ENCODE measurements at regions not wholly inside any gene's neighbourhood (a gene's known extent, or its start where the extent isn't known, plus 50 kb on each side); places are given as distances from the start of the nearest gene placed in this dataset.

DNA sequence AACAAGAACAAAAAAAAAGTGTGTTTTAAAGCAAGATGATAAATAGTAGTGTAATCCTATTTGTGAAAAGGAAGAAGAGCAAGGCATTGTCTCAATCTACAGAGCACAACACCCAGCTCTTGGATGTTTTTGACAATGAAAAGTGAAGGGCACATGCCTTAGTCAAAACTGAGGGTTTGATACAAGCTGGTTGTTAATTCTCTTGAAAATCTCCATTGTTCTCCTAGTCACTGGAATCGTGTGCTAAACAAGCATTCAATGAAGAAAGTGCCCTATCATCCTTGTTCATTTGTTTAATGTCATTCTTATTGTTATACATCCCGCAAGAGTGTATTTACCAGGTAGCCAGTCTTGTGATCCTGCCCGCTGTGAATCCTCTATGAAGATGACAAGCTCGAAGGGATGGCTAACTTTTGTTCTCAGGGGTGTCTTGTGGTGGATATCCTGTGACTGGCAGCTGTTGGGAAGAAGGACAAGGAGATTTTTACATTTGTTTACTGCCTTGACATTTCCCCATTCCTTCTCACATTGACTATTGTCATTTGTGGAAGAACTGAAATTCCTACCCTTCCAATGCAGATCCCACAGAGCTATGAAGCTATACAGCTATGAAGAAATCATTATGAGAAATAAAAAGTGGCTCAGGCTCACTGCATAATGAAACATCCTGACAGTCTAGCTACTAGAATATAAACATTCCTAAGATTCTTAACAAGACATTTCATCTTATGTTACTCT is 175.9 kb downstream of the VGLL3 start:
- no peak for TF ChIP-seq CTCF (conservative IDR thresholded peaks at IDR 0.05)
- H3K27ac ChIP-seq = no peak overlapping the region

- no peak overlapping the region for H3K27ac ChIP-seq
- no peak for TF ChIP-seq CTCF (conservative IDR thresholded peaks at IDR 0.05)
These were observed 176.6 kb downstream of the VGLL3 start for GRCh38 chr3:86814321-86814720.

DNA sequence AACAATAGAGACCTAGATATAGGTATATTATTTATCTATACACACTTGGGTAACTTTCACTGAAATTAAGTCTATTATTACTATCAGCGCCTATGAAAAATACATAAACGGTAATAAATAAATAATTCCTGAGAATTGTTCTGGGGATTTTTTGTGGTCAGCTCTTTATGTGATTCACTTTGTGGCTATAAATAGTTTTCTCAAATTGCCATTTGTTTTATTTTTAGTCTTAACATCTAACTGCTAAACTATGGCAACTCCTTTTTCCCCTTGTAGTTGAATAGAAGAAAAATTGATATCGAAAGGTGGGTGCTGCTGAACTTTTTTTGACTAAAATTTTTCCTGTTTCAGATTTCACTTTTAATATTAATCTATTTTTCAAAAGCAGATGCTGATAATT is 189.0 kb downstream of the VGLL3 start:
- H3K27ac ChIP-seq = no peak overlapping the region
- TF ChIP-seq CTCF (conservative IDR thresholded peaks at IDR 0.05) = no peak

GRCh38 chr3:86801066-86801465 is 189.9 kb downstream of the VGLL3 start:
- no peak for TF ChIP-seq CTCF (conservative IDR thresholded peaks at IDR 0.05)
- no peak overlapping the region for H3K27ac ChIP-seq

GRCh38 chr3:86800116-86800515 is 190.8 kb downstream of the VGLL3 start:
- H3K27ac ChIP-seq = no peak overlapping the region
- no peak for TF ChIP-seq CTCF (conservative IDR thresholded peaks at IDR 0.05)

- TF ChIP-seq CTCF (conservative IDR thresholded peaks at IDR 0.05) = no peak
- no peak overlapping the region for H3K27ac ChIP-seq
These were observed 193.0 kb downstream of the VGLL3 start for GRCh38 chr3:86797946-86798345.

DNA sequence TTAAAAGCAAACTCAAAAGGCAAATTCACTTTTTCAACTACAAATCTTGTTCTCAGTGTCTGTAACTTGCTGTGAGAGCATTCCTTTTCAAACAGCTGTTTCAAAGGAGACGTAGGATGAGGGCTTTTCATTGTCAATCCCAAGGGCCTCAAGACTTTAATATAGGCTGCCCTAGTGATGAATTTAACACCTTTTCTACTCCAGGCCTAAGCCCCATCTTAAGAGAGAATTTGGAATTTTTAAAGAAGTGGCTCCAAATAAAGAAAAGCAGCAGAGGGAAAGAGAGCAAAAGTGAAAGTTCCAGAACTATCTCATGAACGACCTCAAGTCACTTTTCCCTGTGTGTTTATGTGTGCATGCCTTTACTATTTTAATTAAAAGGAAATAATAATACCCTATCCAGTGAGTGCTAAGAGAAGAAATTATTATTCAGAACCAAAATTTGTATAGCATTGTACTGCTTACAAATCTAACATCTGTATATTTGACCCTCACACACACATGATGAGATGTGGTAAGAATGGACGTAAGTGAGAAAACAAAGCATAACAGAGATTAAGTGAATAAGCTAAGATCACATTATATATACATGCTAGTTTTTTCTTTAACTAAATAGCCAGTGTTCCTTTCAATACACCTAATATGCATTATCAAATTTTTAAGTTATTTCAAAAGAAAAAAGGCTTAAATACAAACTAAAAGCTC is 196.4 kb downstream of the VGLL3 start:
- TF ChIP-seq CTCF (conservative IDR thresholded peaks at IDR 0.05) = no peak
- H3K27ac ChIP-seq = no peak overlapping the region
